ENCODE measurements at regions not wholly inside any gene's neighbourhood (a gene's known extent, or its start where the extent isn't known, plus 50 kb on each side); places are given as distances from the start of the nearest gene placed in this dataset.
"Not testable (repeated sequence)": the region's sequence is repeated elsewhere in the genome, so short reads cannot be mapped to it uniquely, and the experiment has no call there.

DNA sequence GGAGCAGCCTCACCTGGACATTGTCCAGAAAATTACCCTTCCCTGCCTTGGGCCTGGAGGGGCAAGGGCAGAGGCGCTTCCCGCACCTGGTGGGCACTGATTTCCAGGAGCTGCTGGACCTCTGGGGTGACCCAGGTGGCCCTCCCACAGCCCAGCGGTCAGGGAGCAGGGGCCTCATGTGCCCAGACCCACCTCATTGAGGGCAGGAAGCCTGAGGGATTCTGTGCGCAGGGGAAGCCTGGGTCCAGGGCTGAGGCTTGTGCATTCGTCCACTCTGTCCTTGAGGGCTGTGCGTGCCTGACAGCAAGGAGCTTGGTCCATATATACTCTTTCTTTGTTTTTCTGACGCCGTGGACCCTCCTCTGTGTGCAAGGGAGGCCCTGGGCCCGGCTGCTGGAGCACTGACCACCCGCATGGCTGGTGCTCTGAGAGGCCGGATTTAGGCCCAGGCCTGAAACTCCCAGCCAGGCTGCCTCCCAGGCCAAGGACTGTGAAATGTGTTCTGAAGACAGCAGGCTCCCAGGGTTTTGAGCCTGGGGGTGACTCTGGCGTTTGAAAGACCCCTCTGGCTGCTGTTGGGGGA lies 69.0 kb upstream of the LRPAP1 start:
- H3K36me3 ChIP-seq (ENCODE audit: control insufficient read depth in 2 of 3, insufficient read depth in 3 of 3, low read length in 3 of 3); H3K27ac ChIP-seq (ENCODE audit: low read depth, low read length); H3K9me3 ChIP-seq (ENCODE audit: control insufficient read depth in 2 of 3, low read length in 3 of 3); H3K4me1 Mint-ChIP-seq; DNase-seq; POLR2A ChIA-PET; H3K4me3 ChIP-seq (ENCODE audit: low read length); H3K9me3 Mint-ChIP-seq; H3K36me3 Mint-ChIP-seq; CTCF ChIA-PET; ATAC-seq; H3K27ac Mint-ChIP-seq; H3K27me3 ChIP-seq (ENCODE audit: control insufficient read depth in 2 of 2, insufficient read depth in 2 of 2, low read length in 2 of 2); H3K4me1 ChIP-seq (ENCODE audit: control insufficient read depth in 2 of 2, insufficient read depth in 2 of 2, low read length in 2 of 2); intact Hi-C loops (cut with micrococcal nuclease); H3K4me3 Mint-ChIP-seq: not testable (repeated sequence)
- peaks cover 0 to 13% (median 6%) of the 10 kb centered on the region in 5 donors for H3K27me3 Mint-ChIP-seq

DNA sequence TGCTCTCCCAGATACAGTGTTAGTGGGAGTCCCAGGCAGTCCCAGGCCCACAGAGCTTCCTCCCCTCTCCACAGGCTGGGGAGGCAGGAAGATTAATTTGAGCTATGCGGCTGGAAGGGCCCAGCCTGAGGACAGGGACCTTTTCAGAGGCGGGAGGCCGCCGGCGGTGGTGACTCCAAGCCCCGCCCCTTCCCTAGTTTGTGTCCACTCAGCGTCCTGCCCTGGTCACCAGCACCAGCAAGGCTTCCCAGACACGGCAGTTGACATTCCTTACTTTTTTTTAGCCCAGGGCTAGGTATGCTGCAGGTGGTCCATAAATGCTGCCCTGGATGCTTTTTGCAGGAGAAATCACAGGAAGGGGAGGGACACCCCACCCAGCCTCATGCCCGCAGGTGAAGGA lies 67.7 kb upstream of the LRPAP1 start:
- Mint-ChIP-seq H3K27ac (no peak overlapping the region), H3K4me3 (no peak overlapping the region), H3K4me1 (no peaks in the 10 kb centered on the region), H3K36me3 (peaks cover 0 to 5% (median 0%) of the 10 kb centered on the region in 5 donors), H3K9me3 (peaks cover 0 to 4% (median 0%) of the 10 kb centered on the region in 11 donors), H3K27me3 (peaks cover 0 to 24% (median 10%) of the 10 kb centered on the region in 5 donors)
- CTCF ChIA-PET = no interaction called here
- Histone ChIP-seq H3K9me3 (ENCODE audit: control insufficient read depth in 2 of 3, low read length in 3 of 3) (no peaks in the 10 kb centered on the region), H3K4me1 (ENCODE audit: control insufficient read depth in 2 of 2, insufficient read depth in 2 of 2, low read length in 2 of 2) (no peaks in the 10 kb centered on the region), H3K27me3 (ENCODE audit: control insufficient read depth in 2 of 2, insufficient read depth in 2 of 2, low read length in 2 of 2) (no peaks in the 10 kb centered on the region), H3K27ac (ENCODE audit: low read depth, low read length) (no peak overlapping the region), H3K4me3 (ENCODE audit: low read length) (no peak overlapping the region), H3K36me3 (ENCODE audit: control insufficient read depth in 2 of 3, insufficient read depth in 3 of 3, low read length in 3 of 3) (no peaks in the 10 kb centered on the region)
- DNase-seq (no peak), ATAC-seq (no peak)
- intact Hi-C loops (cut with micrococcal nuclease) = no loop called here
- POLR2A ChIA-PET = no interaction called here

DNA sequence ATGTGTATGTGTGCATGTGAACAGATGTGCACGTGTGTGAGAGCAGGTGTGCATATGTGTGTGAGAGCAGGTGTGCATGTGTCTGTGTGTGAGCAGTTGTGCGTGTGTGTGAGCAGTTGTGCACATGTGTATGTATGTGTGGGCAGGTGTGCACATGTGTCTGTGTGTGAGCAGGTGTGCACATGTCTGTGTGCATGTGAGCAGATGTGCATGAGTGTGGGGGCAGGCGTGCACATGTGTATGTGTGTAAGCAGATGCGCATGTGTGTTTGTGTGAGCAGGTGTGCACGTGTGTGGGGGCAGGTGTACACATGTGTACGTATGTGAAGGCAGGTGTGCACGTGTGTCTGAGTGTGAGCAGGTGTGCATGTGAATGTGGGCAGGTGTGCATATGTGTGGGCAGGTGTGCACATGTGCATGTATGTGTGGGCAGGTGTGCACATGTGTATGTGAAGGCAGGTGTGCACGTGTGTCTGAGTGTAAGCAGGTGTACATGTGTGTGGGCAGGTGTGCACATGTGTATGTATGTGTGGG lies 66.5 kb upstream of the LRPAP1 start:
- H3K27ac Mint-ChIP-seq = no peak overlapping the region
- H3K4me3 ChIP-seq (ENCODE audit: low read length) = no peak overlapping the region
- intact Hi-C loops (cut with micrococcal nuclease) = no loop called here
- H3K27ac ChIP-seq (ENCODE audit: low read depth, low read length) = no peak overlapping the region
- H3K27me3 Mint-ChIP-seq = peaks cover 0 to 26% (median 19%) of the 10 kb centered on the region in 5 donors
- H3K4me3 Mint-ChIP-seq = no peak overlapping the region
- ATAC-seq (no peak), DNase-seq (no peak)
- peaks cover 0 to 4% (median 0%) of the 10 kb centered on the region in 11 donors for H3K9me3 Mint-ChIP-seq
- H3K36me3 Mint-ChIP-seq = peaks cover 0 to 5% (median 0%) of the 10 kb centered on the region in 5 donors
- H3K9me3 ChIP-seq (ENCODE audit: control insufficient read depth in 2 of 3, low read length in 3 of 3) = no peaks in the 10 kb centered on the region
- ChIA-PET CTCF (no interaction called here), POLR2A (no interaction called here)
- H3K27me3 ChIP-seq (ENCODE audit: control insufficient read depth in 2 of 2, insufficient read depth in 2 of 2, low read length in 2 of 2) = no peaks in the 10 kb centered on the region
- no peaks in the 10 kb centered on the region for H3K4me1 Mint-ChIP-seq
- no peaks in the 10 kb centered on the region for H3K36me3 ChIP-seq (ENCODE audit: control insufficient read depth in 2 of 3, insufficient read depth in 3 of 3, low read length in 3 of 3)
- H3K4me1 ChIP-seq (ENCODE audit: control insufficient read depth in 2 of 2, insufficient read depth in 2 of 2, low read length in 2 of 2) = no peaks in the 10 kb centered on the region

DNA sequence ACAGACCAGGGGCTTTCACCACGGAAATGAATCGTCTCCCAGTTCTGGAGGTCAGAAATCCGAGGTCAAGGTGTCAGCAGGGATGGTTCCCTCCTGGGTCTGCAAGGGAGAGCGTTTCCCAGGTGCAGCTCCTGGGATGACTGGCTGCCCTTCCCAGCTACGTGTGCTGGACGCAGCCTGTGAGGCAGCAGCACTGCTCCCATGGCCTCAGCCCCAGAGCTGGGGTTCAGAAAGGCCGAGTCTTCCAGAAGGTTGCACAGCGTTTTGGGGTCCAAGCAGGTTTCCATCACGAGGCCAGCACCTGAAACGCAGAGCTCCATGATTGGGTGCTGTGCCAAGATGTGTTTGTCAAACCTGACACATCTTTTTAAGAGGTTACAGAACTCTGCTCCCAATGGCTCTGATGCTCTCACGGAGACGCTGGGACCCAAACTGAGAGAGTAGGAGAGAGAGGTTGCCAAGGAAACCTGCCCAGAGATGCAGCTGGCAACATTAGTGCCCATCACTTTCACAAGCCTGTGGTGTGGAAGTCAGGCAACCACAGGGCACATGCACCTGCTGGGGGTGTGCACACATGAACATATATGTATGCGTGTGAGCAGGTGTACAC lies 65.8 kb upstream of the LRPAP1 start:
- H3K9me3 Mint-ChIP-seq; H3K27me3 ChIP-seq (ENCODE audit: control insufficient read depth in 2 of 2, insufficient read depth in 2 of 2, low read length in 2 of 2); H3K4me1 Mint-ChIP-seq; H3K4me3 Mint-ChIP-seq; H3K4me1 ChIP-seq (ENCODE audit: control insufficient read depth in 2 of 2, insufficient read depth in 2 of 2, low read length in 2 of 2); POLR2A ChIA-PET; H3K36me3 Mint-ChIP-seq; ATAC-seq; intact Hi-C loops (cut with micrococcal nuclease); H3K9me3 ChIP-seq (ENCODE audit: control insufficient read depth in 2 of 3, low read length in 3 of 3); H3K4me3 ChIP-seq (ENCODE audit: low read length); H3K36me3 ChIP-seq (ENCODE audit: control insufficient read depth in 2 of 3, insufficient read depth in 3 of 3, low read length in 3 of 3); DNase-seq; H3K27ac ChIP-seq (ENCODE audit: low read depth, low read length); H3K27ac Mint-ChIP-seq; CTCF ChIA-PET: not testable (repeated sequence)
- peaks cover 0 to 31% (median 24%) of the 10 kb centered on the region in 5 donors for H3K27me3 Mint-ChIP-seq

DNA sequence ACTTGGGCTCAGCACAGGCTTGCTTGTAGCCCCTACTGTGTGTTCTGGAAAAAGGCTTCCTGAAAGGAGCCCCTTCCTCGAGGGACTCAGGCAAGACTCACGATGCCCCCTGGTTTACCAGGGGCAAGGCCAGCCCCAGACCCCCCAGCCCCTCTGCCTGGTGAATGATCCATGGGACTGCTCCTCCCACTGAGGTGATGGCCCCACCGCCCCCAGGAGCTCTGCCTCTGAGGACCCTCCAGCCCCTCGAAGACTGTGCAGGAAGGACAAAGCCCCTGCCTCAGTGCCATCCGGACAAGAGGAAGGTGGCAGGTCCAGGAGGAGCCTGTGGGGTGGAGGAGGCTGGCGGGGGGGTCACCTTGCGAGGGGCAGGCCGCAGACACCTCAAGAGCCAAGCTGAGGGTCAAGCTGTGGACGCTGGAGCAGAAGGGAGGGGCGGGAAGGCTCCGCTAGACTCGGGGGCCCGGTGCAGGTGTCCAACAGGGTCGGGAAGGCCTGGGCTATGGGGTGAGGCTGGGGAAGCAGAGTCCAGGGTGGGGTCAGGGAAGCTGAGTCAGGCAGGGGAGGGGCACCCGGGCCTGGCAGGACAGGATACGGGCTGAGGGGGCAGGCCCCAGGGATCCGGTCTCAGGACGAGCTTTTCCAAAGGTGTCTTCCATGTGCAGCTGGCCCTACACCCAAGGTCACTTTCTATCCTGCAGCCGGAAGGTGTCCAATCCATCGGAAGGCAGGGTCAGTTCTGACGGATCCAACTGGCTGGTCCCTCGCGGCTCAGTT lies 64.9 kb upstream of the LRPAP1 start:
- H3K36me3 ChIP-seq (ENCODE audit: control insufficient read depth in 2 of 3, insufficient read depth in 3 of 3, low read length in 3 of 3); DNase-seq; intact Hi-C loops (cut with micrococcal nuclease); H3K9me3 ChIP-seq (ENCODE audit: control insufficient read depth in 2 of 3, low read length in 3 of 3); H3K4me3 ChIP-seq (ENCODE audit: low read length); H3K4me1 ChIP-seq (ENCODE audit: control insufficient read depth in 2 of 2, insufficient read depth in 2 of 2, low read length in 2 of 2); H3K36me3 Mint-ChIP-seq; H3K4me3 Mint-ChIP-seq; H3K27ac ChIP-seq (ENCODE audit: low read depth, low read length); ATAC-seq; CTCF ChIA-PET; POLR2A ChIA-PET; H3K4me1 Mint-ChIP-seq; H3K27me3 ChIP-seq (ENCODE audit: control insufficient read depth in 2 of 2, insufficient read depth in 2 of 2, low read length in 2 of 2); H3K9me3 Mint-ChIP-seq; H3K27ac Mint-ChIP-seq: not testable (repeated sequence)
- peaks cover 0 to 33% (median 25%) of the 10 kb centered on the region in 5 donors for H3K27me3 Mint-ChIP-seq

DNA sequence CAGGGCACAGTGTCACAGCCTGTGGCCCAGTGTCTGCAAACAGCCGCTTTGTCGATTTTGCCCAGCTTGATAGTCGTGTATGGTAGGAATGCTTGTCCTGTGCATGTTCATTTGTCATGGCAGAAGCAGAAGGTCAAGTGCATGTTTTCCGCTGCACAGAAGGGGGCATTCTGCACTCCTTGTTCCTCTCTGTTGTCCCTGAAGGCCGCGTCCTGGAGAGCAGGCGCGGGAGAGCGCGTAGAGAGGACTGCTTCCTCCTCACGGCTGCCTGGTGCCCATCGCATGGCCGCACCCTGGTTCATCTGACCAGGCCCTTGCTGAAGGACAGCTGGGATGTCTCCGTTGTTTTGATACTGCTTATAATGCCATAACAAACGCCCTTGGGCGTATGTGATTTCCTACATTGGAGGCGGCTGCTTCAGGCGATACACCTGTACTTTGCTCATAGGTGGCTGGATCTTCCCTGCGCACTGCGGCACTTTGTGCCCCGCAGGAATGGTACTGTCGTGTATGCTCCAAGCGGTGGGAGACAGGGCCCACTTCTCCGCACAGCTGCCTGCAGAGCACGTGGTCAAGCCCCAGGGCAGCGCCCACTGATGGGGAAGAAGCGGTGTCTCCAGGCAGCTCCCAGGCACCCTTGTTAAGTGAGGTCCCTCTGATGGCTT lies 63.5 kb upstream of the LRPAP1 start:
- H3K9me3 Mint-ChIP-seq; H3K36me3 Mint-ChIP-seq; H3K4me3 ChIP-seq (ENCODE audit: low read length); CTCF ChIA-PET; H3K36me3 ChIP-seq (ENCODE audit: control insufficient read depth in 2 of 3, insufficient read depth in 3 of 3, low read length in 3 of 3); H3K9me3 ChIP-seq (ENCODE audit: control insufficient read depth in 2 of 3, low read length in 3 of 3); intact Hi-C loops (cut with micrococcal nuclease); DNase-seq; H3K4me1 ChIP-seq (ENCODE audit: control insufficient read depth in 2 of 2, insufficient read depth in 2 of 2, low read length in 2 of 2); H3K4me1 Mint-ChIP-seq; H3K4me3 Mint-ChIP-seq; H3K27ac Mint-ChIP-seq; ATAC-seq; H3K27me3 ChIP-seq (ENCODE audit: control insufficient read depth in 2 of 2, insufficient read depth in 2 of 2, low read length in 2 of 2); H3K27ac ChIP-seq (ENCODE audit: low read depth, low read length); POLR2A ChIA-PET: not testable (repeated sequence)
- peaks cover 0 to 32% (median 25%) of the 10 kb centered on the region in 5 donors for H3K27me3 Mint-ChIP-seq

Measured in naive thymus-derived CD4-positive, alpha-beta T cell (primary cell).